ENCODE measurements at regions not wholly inside any gene's neighbourhood (a gene's known extent, or its start where the extent isn't known, plus 50 kb on each side); places are given as distances from the start of the nearest gene placed in this dataset.
"Not testable (repeated sequence)": the region's sequence is repeated elsewhere in the genome, so short reads cannot be mapped to it uniquely, and the experiment has no call there.

- no peak for DNase-seq
These were observed 148.8 kb upstream of the SFSWAP start for GRCh38 chr12:131561891-131562684.

GRCh38 chr12:131564138-131564727 is 146.7 kb upstream of the SFSWAP start:
- DNase-seq = not testable (repeated sequence)

DNA sequence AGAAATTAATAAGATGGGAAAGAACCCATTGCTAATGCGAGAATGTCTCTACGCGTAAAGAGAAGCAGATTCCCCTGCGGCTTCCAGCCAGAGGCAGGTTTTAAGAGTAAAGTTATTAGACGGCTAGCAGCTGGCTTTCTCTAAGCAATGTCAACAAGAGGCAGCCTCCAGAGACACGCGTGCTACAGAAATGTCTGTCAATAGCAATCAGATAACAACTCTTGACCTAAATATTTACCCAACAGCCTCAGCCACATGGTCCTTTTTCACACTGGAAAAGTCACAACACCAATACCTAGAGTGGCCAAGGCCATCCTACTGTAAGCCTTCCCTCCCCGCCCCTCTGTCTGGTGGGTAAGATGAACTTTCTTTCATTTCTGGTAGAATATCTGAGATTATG is 146.0 kb upstream of the SFSWAP start:
- DNase-seq = no peak

DNA sequence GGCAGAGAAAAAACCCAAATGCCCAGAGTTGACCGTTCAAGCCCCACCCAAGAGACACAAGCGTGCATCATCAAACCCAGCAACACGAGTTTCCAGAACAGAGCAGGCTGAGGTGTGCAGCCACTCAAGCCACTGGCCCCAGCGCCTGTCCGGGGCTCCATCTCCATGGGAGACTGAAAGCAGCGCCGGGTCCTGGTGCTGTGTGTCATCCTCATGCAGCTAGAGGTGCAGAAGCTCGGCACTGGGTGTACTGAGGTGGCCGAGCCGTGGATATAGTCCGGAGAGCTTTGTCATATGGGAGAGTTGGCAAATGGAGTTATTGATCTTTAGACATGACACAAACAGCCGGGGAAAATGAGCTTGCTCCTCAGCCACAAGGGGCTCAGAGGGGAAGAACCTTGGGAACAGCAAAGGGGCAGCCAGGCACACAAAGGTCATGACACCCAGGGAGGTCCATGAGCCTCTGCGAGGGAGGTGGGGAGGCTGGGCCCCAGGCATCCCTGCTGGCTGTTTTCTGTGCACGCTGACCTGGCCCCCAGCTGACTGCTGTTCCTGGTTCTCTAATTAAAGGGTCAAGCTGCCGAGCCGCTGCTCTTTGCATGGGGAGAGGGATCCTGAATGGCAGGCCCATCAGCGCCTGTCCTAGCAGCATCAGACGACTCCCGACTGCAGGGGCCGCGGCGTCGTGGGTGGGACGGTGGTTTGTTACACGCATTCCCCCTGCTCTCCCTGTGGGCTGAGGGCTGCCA is 145.4 kb upstream of the SFSWAP start:
- DNase-seq = no peak

DNA sequence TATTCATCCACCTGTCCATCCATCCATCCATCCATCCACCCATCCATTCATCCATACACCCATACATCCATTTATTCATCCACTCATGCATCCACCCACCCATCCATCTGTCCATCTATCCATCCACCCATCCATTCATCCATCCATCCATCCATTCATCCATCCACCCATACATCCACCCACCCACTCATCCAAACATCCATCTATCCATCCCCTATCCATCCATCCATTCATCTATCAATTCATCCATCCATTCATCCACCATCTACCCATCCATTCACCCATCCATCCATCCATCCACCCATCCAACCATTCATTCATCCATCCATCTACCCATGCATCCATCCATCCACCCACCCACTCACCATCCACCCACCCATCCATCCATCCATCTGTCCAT is 142.6 kb upstream of the SFSWAP start:
- DNase-seq = no peak

DNA sequence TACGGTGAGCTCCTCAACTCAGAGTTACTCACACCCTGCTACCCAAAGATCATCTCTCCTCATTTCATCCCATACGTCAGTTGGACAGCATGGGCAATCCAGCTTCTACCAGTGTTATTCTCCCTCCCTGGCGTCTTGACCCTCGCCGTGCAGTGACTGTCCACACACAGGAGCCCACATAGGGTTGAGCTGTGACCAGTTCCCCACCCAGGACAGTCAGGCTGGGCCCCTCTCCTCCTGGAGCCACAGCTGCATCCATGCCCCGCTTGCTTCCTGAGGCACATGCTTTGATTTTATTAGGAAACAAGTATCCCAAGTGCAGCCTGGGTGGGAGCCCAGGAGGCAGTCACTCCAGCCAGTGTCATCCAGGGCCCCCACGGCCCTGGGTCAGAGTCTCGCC is 140.3 kb upstream of the SFSWAP start:
- DNase-seq = no peak

DNA sequence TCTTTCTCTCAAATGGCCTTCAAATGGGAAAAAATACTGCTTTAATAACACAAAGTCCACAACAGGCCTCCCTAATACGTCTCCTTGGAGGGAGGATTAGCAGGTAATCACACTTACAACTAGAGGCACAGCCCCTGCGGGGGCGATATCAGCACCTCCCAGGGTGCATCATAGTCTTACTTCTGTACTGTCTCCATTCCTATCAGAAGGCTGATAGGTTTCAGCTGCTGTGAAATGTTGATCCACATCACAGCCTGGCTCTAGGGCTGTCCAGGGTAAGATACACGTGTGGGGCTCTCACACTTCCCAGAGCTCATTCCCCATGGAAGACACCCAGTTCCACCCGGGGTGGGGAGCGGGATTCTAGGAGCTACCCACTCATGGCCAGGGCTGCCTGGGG is 139.1 kb upstream of the SFSWAP start:
- no peak for DNase-seq

DNA sequence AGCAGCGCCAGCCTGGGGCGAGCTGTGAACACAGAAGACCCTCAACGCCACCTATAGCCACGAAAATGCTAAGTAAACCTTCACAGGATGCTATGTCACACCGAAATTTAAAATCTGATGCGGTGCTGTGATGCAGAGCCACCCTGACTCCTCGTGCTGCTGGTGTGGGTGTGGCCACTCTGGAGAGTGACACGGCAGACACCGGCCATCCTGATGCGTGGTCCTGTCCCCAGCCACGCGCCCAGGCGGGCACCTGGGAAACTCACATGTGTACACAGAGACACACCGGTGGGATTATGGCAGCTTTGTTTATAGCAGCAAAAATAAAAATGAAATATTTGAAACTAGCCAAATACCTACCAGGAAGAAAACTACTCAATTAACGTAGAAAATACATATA is 138.3 kb upstream of the SFSWAP start:
- DNase-seq = no peak

GRCh38 chr12:131573631-131574394 is 137.1 kb upstream of the SFSWAP start:
- no peak for DNase-seq

DNA sequence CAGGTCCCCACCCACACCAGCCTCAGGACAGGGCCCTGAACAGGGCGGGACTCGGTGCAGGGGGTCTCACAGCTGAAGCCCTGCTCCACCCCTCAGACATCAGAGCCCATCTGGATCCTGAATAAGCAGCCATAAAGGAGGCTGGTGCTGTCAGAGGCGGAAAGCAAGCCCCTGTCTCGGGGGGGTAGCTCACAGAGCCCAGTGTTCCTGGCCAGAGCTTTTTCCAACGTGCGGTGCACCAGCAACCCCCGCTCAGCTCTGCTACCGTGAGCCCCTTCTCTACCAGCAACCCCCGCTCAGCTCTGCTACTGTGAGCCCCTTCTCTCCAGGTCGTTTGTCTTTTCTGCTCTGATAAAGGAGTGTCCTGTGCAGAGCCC is 136.5 kb upstream of the SFSWAP start:
- DNase-seq = no peak

DNA sequence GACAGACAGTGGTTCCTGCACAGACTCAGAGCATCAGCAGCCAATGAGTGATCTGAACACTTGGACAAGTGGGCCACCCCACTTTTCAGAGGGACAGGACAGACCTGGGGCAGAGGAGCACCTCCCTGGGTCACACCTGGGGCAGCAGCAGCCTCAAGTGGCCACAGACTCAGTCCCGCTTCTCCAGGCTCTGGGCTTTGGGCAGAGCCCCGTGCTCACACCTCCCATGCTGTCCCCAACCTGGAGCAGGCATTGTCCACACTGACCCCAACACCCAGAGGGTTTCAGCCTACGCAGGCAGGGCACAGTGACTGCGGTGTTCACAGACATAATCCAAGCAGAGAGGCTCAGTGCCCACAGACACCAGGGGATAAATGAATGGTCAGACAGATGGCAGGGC is 135.5 kb upstream of the SFSWAP start:
- no peak for DNase-seq

GRCh38 chr12:131576734-131577133 is 134.2 kb upstream of the SFSWAP start:
- not testable (repeated sequence) for DNase-seq

GRCh38 chr12:131577766-131578165 is 133.1 kb upstream of the SFSWAP start:
- DNase-seq = no peak

- DNase-seq = no peak
These were observed 131.9 kb upstream of the SFSWAP start for GRCh38 chr12:131578828-131579470.

DNA sequence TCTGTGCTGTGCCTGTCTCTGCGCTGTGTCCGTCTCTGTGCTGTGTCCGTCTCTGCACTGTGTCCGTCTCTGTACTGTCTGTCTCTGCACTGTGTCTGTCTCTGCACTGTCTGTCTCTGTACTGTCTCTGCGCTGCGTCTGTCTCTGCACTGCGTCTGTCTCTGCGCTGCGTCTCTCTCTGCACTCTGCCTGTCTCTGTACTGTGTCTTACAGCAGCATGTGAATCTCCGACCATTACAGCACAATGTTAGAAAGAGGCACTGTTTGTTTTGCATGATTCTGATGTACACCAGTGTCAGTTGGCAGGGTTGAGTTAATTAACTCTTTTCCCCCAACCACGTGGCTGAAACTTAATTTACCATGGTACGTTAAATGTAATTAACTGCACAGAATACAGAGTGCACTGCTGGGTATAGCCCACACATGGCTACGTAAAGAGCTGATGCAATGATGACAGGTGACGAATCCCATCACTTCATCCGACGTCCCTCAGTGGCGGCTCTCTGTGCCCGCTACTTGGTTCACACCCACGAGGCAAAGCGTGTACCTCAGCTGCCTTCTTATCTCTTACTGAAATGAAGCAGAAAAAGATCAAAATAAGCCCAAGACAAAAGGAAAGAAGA is 127.7 kb upstream of the SFSWAP start:
- no peak for DNase-seq

- no peak for DNase-seq
These were observed 124.6 kb upstream of the SFSWAP start for GRCh38 chr12:131586269-131586668.

DNA sequence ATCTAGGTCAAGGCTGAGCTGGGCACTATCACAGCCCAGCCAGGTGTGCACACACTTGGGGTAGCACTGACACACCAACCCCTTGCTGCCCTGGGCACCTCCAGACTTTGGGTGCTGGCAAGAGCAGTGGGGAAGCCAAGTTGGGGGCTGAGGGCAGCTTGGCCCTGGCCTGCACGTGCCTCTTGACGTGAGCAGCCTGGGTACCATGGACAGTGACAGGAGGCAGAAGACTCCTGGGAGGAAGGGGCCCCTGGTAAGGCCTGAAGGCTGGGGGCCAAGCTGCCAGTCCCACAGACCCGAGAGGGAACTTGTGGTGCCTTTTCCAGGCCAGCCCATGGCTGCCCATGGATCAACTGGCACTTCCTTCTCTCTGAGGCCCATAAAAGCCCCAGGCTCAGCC is 124.1 kb upstream of the SFSWAP start:
- DNase-seq = no peak

- DNase-seq = no peak
These were observed 123.3 kb upstream of the SFSWAP start for GRCh38 chr12:131587565-131587964.

- DNase-seq = no peak
These were observed 121.5 kb upstream of the SFSWAP start for GRCh38 chr12:131589221-131589897.

- no peak for DNase-seq
These were observed 120.9 kb upstream of the SFSWAP start for GRCh38 chr12:131589966-131590365.

GRCh38 chr12:131591136-131591535 is 119.8 kb upstream of the SFSWAP start:
- no peak for DNase-seq
